ENCODE measurements at regions not wholly inside any gene's neighbourhood (a gene's known extent, or its start where the extent isn't known, plus 50 kb on each side); places are given as distances from the start of the nearest gene placed in this dataset.
"Not testable (repeated sequence)": the region's sequence is repeated elsewhere in the genome, so short reads cannot be mapped to it uniquely, and the experiment has no call there.

GRCh38 chr6:166809721-166810120 is 146.6 kb downstream of the RNASET2 start:
- DNase-seq (ENCODE audit: low read depth in 1 of 2, low spot score in 1 of 2), result no peak

- no peak for DNase-seq (ENCODE audit: low read depth in 1 of 2, low spot score in 1 of 2)
Measured at GRCh38 chr6:166806962-166807757, 149.2 kb downstream of the RNASET2 start.

GRCh38 chr6:166806217-166806838 is 150.0 kb downstream of the RNASET2 start:
- DNase-seq (ENCODE audit: low read depth in 1 of 2, low spot score in 1 of 2), result no peak

- DNase-seq (ENCODE audit: low read depth in 1 of 2, low spot score in 1 of 2), result no peak
Measured at GRCh38 chr6:166803471-166803870, 152.9 kb downstream of the RNASET2 start.

- no peak for DNase-seq (ENCODE audit: low read depth in 1 of 2, low spot score in 1 of 2)
Measured at GRCh38 chr6:166802401-166802800, 153.9 kb downstream of the RNASET2 start.

GRCh38 chr6:166800137-166800536 is 156.2 kb downstream of the RNASET2 start:
- no peak for DNase-seq (ENCODE audit: low read depth in 1 of 2, low spot score in 1 of 2)

- no peak for DNase-seq (ENCODE audit: low read depth in 1 of 2, low spot score in 1 of 2)
Measured at GRCh38 chr6:166798652-166799051, 157.7 kb downstream of the RNASET2 start.

GRCh38 chr6:166796610-166797009 is 159.7 kb downstream of the RNASET2 start:
- no peak for DNase-seq (ENCODE audit: low read depth in 1 of 2, low spot score in 1 of 2)

- no peak for DNase-seq (ENCODE audit: low read depth in 1 of 2, low spot score in 1 of 2)
Measured at GRCh38 chr6:166795879-166796278, 160.5 kb downstream of the RNASET2 start.

GRCh38 chr6:166790808-166791207 is 163.8 kb upstream of the RPS6KA2 start:
- not testable (repeated sequence) for DNase-seq (ENCODE audit: low read depth in 1 of 2, low spot score in 1 of 2)

GRCh38 chr6:166788846-166789529 is 161.9 kb upstream of the RPS6KA2 start:
- DNase-seq (ENCODE audit: low read depth in 1 of 2, low spot score in 1 of 2), result not testable (repeated sequence)

- no peak for DNase-seq (ENCODE audit: low read depth in 1 of 2, low spot score in 1 of 2)
Measured at GRCh38 chr6:166786704-166787293, 159.7 kb upstream of the RPS6KA2 start.

- no peak for DNase-seq (ENCODE audit: low read depth in 1 of 2, low spot score in 1 of 2)
Measured at GRCh38 chr6:166785131-166785530, 158.1 kb upstream of the RPS6KA2 start.

- no peak for DNase-seq (ENCODE audit: low read depth in 1 of 2, low spot score in 1 of 2)
Measured at GRCh38 chr6:166784691-166785090, 157.6 kb upstream of the RPS6KA2 start.

- no peak for DNase-seq (ENCODE audit: low read depth in 1 of 2, low spot score in 1 of 2)
Measured at GRCh38 chr6:166782520-166782919, 155.5 kb upstream of the RPS6KA2 start.

- no peak for DNase-seq (ENCODE audit: low read depth in 1 of 2, low spot score in 1 of 2)
Measured at GRCh38 chr6:166781331-166781730, 154.3 kb upstream of the RPS6KA2 start.

GRCh38 chr6:166779963-166780683 is 153.1 kb upstream of the RPS6KA2 start:
- DNase-seq (ENCODE audit: low read depth in 1 of 2, low spot score in 1 of 2), result no peak

- no peak for DNase-seq (ENCODE audit: low read depth in 1 of 2, low spot score in 1 of 2)
Measured at GRCh38 chr6:166779381-166779780, 152.3 kb upstream of the RPS6KA2 start.

- no peak for DNase-seq (ENCODE audit: low read depth in 1 of 2, low spot score in 1 of 2)
Measured at GRCh38 chr6:166778776-166779175, 151.7 kb upstream of the RPS6KA2 start.

- DNase-seq (ENCODE audit: low read depth in 1 of 2, low spot score in 1 of 2), result no peak
Measured at GRCh38 chr6:166778046-166778445, 151.0 kb upstream of the RPS6KA2 start.

- no peak for DNase-seq (ENCODE audit: low read depth in 1 of 2, low spot score in 1 of 2)
Measured at GRCh38 chr6:166777096-166777630, 150.1 kb upstream of the RPS6KA2 start.

All from activated T-helper 1 cell treated with anti-CD3 and anti-CD28 coated beads, Interleukin-2, amount 50 U/mL, for 16 hours (primary cell).